ENCODE measurements at regions not wholly inside any gene's neighbourhood (a gene's known extent, or its start where the extent isn't known, plus 50 kb on each side); places are given as distances from the start of the nearest gene placed in this dataset.

DNA sequence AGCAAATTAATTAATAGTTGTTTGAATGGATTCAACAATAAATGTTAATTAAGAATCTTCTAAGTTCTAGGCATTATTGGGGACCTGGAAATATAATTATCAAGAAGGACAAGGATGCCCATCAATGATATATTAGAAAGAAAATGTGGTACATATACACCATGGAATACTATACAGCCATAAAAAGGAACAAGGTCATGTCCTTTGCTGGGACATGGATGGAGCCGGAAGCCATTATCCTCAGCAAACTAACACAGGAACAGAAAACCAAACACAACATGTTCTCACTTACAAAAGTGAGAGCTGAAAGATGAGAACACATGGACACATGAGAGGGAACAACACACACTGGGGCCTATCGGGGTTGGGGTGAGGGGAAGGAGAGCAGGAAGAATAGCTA, 141.4 kb upstream of the JUN start:
- TF ChIP-seq EP300 (IDR thresholded peaks at IDR 0.05) = no peak
- TF ChIP-seq, protein P1, sequence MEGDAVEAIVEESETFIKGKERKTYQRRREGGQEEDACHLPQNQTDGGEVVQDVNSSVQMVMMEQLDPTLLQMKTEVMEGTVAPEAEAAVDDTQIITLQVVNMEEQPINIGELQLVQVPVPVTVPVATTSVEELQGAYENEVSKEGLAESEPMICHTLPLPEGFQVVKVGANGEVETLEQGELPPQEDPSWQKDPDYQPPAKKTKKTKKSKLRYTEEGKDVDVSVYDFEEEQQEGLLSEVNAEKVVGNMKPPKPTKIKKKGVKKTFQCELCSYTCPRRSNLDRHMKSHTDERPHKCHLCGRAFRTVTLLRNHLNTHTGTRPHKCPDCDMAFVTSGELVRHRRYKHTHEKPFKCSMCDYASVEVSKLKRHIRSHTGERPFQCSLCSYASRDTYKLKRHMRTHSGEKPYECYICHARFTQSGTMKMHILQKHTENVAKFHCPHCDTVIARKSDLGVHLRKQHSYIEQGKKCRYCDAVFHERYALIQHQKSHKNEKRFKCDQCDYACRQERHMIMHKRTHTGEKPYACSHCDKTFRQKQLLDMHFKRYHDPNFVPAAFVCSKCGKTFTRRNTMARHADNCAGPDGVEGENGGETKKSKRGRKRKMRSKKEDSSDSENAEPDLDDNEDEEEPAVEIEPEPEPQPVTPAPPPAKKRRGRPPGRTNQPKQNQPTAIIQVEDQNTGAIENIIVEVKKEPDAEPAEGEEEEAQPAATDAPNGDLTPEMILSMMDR (IDR thresholded peaks at IDR 0.05) = no peak
- no peak for TF ChIP-seq POLR2A (IDR thresholded peaks at IDR 0.05)
- H3K27ac ChIP-seq = no peak overlapping the region
- no peaks in the 10 kb centered on the region for H3K27me3 ChIP-seq
- no peak for DNase-seq
- no peaks in the 10 kb centered on the region for H3K36me3 ChIP-seq
- H3K4me3 ChIP-seq = no peak overlapping the region
- intact Hi-C loops (cut with DNase I) = no loop called here
- peaks cover 5% of the 10 kb centered on the region for H3K4me1 ChIP-seq (ENCODE audit: insufficient read depth)
- WGBS, 3 donors = 90 to 93% (median 92%) methylated on average over 2 of the region's 2 CpGs
- H3K9me3 ChIP-seq = no peaks in the 10 kb centered on the region

DNA sequence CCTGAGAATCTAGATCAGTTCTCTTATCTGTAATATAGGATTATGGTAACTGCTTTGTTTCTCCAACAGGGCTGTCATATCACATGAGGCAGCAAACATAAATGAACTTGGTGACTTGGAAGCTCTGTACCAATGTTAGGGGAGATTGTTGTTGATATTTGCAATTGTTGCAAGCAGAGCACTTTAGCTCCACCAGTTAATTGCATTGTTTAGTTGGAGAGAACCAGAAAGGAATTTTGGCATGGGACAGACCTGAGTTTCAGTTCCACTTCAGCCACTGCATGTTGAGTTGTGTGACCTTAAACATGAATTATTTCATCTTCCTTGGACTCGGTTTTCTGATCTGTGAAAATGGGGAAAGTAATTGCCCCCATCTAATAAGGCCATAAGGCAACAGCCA, 142.3 kb upstream of the JUN start:
- no peak for DNase-seq
- Histone ChIP-seq H3K27ac (no peak overlapping the region), H3K4me1 (ENCODE audit: insufficient read depth) (peaks cover 5% of the 10 kb centered on the region), H3K27me3 (no peaks in the 10 kb centered on the region), H3K9me3 (no peaks in the 10 kb centered on the region), H3K36me3 (no peaks in the 10 kb centered on the region), H3K4me3 (no peak overlapping the region)
- 63 to 74% (median 70%) methylated on average over 1 of the region's 1 CpG for WGBS, 3 donors
- TF ChIP-seq, protein P1 (IDR thresholded peaks at IDR 0.05) = no peak
- no peak for TF ChIP-seq EP300 (IDR thresholded peaks at IDR 0.05)
- TF ChIP-seq POLR2A (IDR thresholded peaks at IDR 0.05) = no peak
- intact Hi-C loops (cut with DNase I) = no loop called here

- intact Hi-C loops (cut with DNase I) = no loop called here
- no peak overlapping the region for H3K27ac ChIP-seq
- peaks cover 5% of the 10 kb centered on the region for H3K4me1 ChIP-seq (ENCODE audit: insufficient read depth)
- no peaks in the 10 kb centered on the region for H3K36me3 ChIP-seq
- no peak overlapping the region for H3K4me3 ChIP-seq
- no peaks in the 10 kb centered on the region for H3K27me3 ChIP-seq
- TF ChIP-seq EP300 (IDR thresholded peaks at IDR 0.05) = no peak
- TF ChIP-seq POLR2A (IDR thresholded peaks at IDR 0.05) = no peak
- TF ChIP-seq, protein P1 (IDR thresholded peaks at IDR 0.05) = no peak
- DNase-seq = no peak
- no peaks in the 10 kb centered on the region for H3K9me3 ChIP-seq
- 80 to 87% (median 86%) methylated on average over 4 of the region's 4 CpGs for WGBS, 3 donors
Observed at GRCh38 chr1:58927041-58927721, 143.3 kb upstream of the JUN start.

- H3K4me3 ChIP-seq = no peak overlapping the region
- no peaks in the 10 kb centered on the region for H3K36me3 ChIP-seq
- H3K9me3 ChIP-seq = no peaks in the 10 kb centered on the region
- intact Hi-C loops (cut with DNase I) = no loop called here
- H3K4me1 ChIP-seq (ENCODE audit: insufficient read depth) = peaks cover 1% of the 10 kb centered on the region
- TF ChIP-seq EP300 (IDR thresholded peaks at IDR 0.05) (no peak), POLR2A (IDR thresholded peaks at IDR 0.05) (no peak)
- TF ChIP-seq, protein P1 (IDR thresholded peaks at IDR 0.05) = no peak
- no peak overlapping the region for H3K27ac ChIP-seq
- no peaks in the 10 kb centered on the region for H3K27me3 ChIP-seq
- DNase-seq = no peak
- 93 to 97% (median 95%) methylated on average over 3 of the region's 3 CpGs for WGBS, 3 donors
Observed at GRCh38 chr1:58927722-58928085, 143.9 kb upstream of the JUN start.

All from ovary (tissue), 7 donors.